PFSK-1 (cell line): ENCODE measurements at regions not wholly inside any gene's neighbourhood (a gene's known extent, or its start where the extent isn't known, plus 50 kb on each side); places are given as distances from the start of the nearest gene placed in this dataset.

Source experiments
- POLR2AphosphoS5 ChIP-seq: IDR thresholded peaks from 2 replicates; pipeline ENCODE4 v1.6.1; 2012; ENCODE audit warnings: low read depth, mild to moderate bottlenecking, control low read depth, low read length, moderate library complexity
- TAF1 ChIP-seq: IDR thresholded peaks from 2 replicates; pipeline ENCODE4 v1.6.1; 2012; ENCODE audit warnings: low read length, control low read depth, borderline replicate concordance; ENCODE audit not compliant: insufficient read depth
- TF ChIP-seq, protein P1 (sequence below), 2 experiments: IDR thresholded peaks; 2 replicates each; pipeline versions ENCODE4 v1.6.1 to v1.8.0; 2011 to 2012; ENCODE audit warnings: low read depth in 2 of 2, low read length in 2 of 2, control low read depth in 1 of 2, inconsistent platforms in 1 of 2, mild to moderate bottlenecking in 1 of 2, moderate library complexity in 1 of 2; ENCODE audit not compliant: insufficient read depth in 1 of 2

- TF ChIP-seq POLR2AphosphoS5 (no peak), TAF1 (no peak)
- TF ChIP-seq, protein P1, sequence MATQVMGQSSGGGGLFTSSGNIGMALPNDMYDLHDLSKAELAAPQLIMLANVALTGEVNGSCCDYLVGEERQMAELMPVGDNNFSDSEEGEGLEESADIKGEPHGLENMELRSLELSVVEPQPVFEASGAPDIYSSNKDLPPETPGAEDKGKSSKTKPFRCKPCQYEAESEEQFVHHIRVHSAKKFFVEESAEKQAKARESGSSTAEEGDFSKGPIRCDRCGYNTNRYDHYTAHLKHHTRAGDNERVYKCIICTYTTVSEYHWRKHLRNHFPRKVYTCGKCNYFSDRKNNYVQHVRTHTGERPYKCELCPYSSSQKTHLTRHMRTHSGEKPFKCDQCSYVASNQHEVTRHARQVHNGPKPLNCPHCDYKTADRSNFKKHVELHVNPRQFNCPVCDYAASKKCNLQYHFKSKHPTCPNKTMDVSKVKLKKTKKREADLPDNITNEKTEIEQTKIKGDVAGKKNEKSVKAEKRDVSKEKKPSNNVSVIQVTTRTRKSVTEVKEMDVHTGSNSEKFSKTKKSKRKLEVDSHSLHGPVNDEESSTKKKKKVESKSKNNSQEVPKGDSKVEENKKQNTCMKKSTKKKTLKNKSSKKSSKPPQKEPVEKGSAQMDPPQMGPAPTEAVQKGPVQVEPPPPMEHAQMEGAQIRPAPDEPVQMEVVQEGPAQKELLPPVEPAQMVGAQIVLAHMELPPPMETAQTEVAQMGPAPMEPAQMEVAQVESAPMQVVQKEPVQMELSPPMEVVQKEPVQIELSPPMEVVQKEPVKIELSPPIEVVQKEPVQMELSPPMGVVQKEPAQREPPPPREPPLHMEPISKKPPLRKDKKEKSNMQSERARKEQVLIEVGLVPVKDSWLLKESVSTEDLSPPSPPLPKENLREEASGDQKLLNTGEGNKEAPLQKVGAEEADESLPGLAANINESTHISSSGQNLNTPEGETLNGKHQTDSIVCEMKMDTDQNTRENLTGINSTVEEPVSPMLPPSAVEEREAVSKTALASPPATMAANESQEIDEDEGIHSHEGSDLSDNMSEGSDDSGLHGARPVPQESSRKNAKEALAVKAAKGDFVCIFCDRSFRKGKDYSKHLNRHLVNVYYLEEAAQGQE (IDR thresholded peaks at IDR 0.05; ENCODE audit: insufficient read depth in 1 of 2, low read depth in 2 of 2, low read length in 2 of 2): no peak
These were observed 1414.0 kb upstream of the AGA start for GRCh38 chr4:178856139-178856800.
